ENCODE measurements at regions not wholly inside any gene's neighbourhood (a gene's known extent, or its start where the extent isn't known, plus 50 kb on each side); places are given as distances from the start of the nearest gene placed in this dataset.

DNA sequence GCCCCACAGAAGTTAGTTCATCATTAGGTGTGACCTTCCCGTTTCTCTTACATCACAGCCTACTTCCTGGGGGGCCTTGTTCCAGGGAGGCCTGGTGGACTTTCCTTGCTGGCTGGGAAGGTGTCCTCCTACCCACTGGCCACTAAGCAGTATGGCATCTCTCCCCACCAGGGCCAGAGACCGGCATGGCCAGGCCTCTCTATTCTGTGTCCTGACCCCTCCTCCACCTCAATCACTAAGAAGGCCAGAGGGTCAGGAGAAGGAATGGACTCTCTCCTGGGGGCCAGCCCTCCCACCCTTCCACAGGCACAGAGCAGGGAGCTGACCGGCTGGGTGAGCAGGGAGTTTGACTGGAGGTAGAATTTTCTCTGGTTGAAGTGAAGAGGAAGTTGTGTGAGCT, 81.9 kb downstream of the PJA1 start:
- 0 out of 2 replicates have a peak, but pooled peaks cover 3% of the 10 kb centered on the region for H3K9me1 ChIP-seq (ENCODE audit: insufficient read depth, low read length)
- no peaks in the 10 kb centered on the region; the same call in none of the 2 replicates for H4K20me1 ChIP-seq (ENCODE audit: insufficient read depth, low read length)
- H4K91ac ChIP-seq (ENCODE audit: insufficient read depth, low read depth, low read length): no peak overlapping the region
- no peak overlapping the region for H3K18ac ChIP-seq (ENCODE audit: low read depth, low read length)
- DNase-seq (no peak), ATAC-seq (ENCODE audit: low read depth) (no peak)
- no peak overlapping the region for H4K8ac ChIP-seq (ENCODE audit: low read depth in 2 of 2, low read length in 2 of 2)
- H2AK5ac ChIP-seq (ENCODE audit: low read depth, low read length): no peak overlapping the region
- dilution Hi-C loops (cut with HindIII; ENCODE audit: low sequenced_read_pairs, unreplicated experiment): no loop called here
- H3K9ac ChIP-seq (ENCODE audit: low read depth, low read length): no peak overlapping the region
- no peak overlapping the region for H3K4ac ChIP-seq (ENCODE audit: low read depth, low read length)
- H3K4me1 ChIP-seq (ENCODE audit: control insufficient read depth, insufficient read depth, low read length): peaks cover 8% of the 10 kb centered on the region; the same call in 1 of the 2 replicates
- ChIA-PET POLR2A (ENCODE audit: unreplicated experiment) (interaction anchor here (0.7 kb wide), 1 partner anchor 114 kb away, joined by 5 read pairs; no protein-coding TSS in a partner anchor), CTCF (no interaction called here)
- H2BK15ac ChIP-seq (ENCODE audit: low read depth, low read length): no peak overlapping the region
- no peak overlapping the region for H2AK9ac ChIP-seq (replicated peaks; ENCODE audit: low read depth, low read length, poor library complexity)
- no peaks in the 10 kb centered on the region for H3K79me1 ChIP-seq (ENCODE audit: low read depth in 1 of 2, low read length in 2 of 2)
- H3K9me3 ChIP-seq (ENCODE audit: control insufficient read depth, insufficient read depth, low read length): no peaks in the 10 kb centered on the region
- no peak overlapping the region for H2AFZ ChIP-seq (replicated peaks; ENCODE audit: low read length, poor library complexity)
- H3K27ac ChIP-seq (ENCODE audit: insufficient read depth, low read length): no peak overlapping the region
- H3K4me2 ChIP-seq (ENCODE audit: low read depth, low read length): no peak overlapping the region
- H3K56ac ChIP-seq (ENCODE audit: extremely low read depth, insufficient read depth, low read length): no peak overlapping the region
- H3K27me3 ChIP-seq (ENCODE audit: control insufficient read depth, insufficient read depth, low read length): peaks cover 27% of the 10 kb centered on the region
- no peak overlapping the region for H3K4me3 ChIP-seq (ENCODE audit: insufficient read depth, low read depth, low read length)
- in situ Hi-C loops (cut with MboI; ENCODE audit: low sequenced_read_pairs): no loop called here
- TF ChIP-seq MAFK (IDR thresholded peaks at IDR 0.05; ENCODE audit: low read depth, low read length): no peak
- no peak for TF ChIP-seq POLR2A (IDR thresholded peaks at IDR 0.05; ENCODE audit: low read depth, low read length)
- TF ChIP-seq RAD21 (IDR thresholded peaks at IDR 0.05; ENCODE audit: low read length): no peak
- TF ChIP-seq RCOR1 (IDR thresholded peaks at IDR 0.05; ENCODE audit: insufficient replicate concordance, low read length): no peak
- no peak for TF ChIP-seq SMC3 (IDR thresholded peaks at IDR 0.05; ENCODE audit: low read depth, low read length)
- no peak for TF ChIP-seq MXI1 (IDR thresholded peaks at IDR 0.05; ENCODE audit: borderline replicate concordance, low read depth, low read length)
- TF ChIP-seq FOS (IDR thresholded peaks at IDR 0.05; ENCODE audit: low read depth, low read length): no peak
- no peak overlapping the region for H3K14ac ChIP-seq (replicated peaks; ENCODE audit: low read depth, low read length)
- WGBS, 2 experiments (ENCODE audit: extremely low coverage in 2 of 2, insufficient read length in 1 of 2): no CpG with 5 or more reads among the region's 3 CpGs
- H2BK20ac ChIP-seq (ENCODE audit: low read depth, low read length): no peak overlapping the region
- H4K5ac ChIP-seq (ENCODE audit: low read depth, low read length): no peak overlapping the region
- no peaks in the 10 kb centered on the region for H3K36me3 ChIP-seq (ENCODE audit: control insufficient read depth, insufficient read depth, low read length)
- intact Hi-C loops (cut with micrococcal nuclease): loop anchor here (10.0 kb wide), 1 partner anchor 201 kb away; no protein-coding TSS in a partner anchor
- H2BK5ac ChIP-seq (ENCODE audit: low read depth, low read length, poor library complexity, severe bottlenecking): no peak overlapping the region
- no peak overlapping the region for H2BK120ac ChIP-seq (ENCODE audit: low read depth, low read length)
- no TSS peak for BruUV-seq (replicated peaks)
- no peak overlapping the region for H3K23ac ChIP-seq (ENCODE audit: low read depth, low read length)

Measured in IMR-90 (cell line).